ENCODE measurements at regions not wholly inside any gene's neighbourhood (a gene's known extent, or its start where the extent isn't known, plus 50 kb on each side); places are given as distances from the start of the nearest gene placed in this dataset.

GRCh38 chr17:71461498-71462169 lies 659.2 kb upstream of the SOX9 start:
- DNase-seq (ENCODE audit: low read depth in 2 of 2), result no peak

DNA sequence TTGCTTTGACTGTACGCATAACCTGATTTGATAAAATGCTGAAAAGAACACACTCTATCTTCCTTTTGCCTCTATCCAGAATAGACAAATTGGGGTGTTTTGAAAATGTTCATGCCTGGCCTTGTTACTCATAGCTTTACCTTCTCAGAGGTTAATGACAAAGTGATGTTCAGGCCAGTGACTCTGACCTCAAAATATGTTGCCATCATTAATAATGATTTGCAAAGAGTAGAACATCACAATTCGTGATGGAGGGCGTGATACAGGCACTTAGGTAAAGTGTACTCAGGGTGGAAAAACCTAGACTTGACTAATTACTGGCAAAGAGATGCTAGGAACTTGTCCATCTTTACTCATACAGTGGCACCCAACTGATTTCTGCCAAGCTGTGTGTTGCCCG lies 656.6 kb upstream of the SOX9 start:
- no peak for DNase-seq (ENCODE audit: low read depth in 2 of 2)

DNA sequence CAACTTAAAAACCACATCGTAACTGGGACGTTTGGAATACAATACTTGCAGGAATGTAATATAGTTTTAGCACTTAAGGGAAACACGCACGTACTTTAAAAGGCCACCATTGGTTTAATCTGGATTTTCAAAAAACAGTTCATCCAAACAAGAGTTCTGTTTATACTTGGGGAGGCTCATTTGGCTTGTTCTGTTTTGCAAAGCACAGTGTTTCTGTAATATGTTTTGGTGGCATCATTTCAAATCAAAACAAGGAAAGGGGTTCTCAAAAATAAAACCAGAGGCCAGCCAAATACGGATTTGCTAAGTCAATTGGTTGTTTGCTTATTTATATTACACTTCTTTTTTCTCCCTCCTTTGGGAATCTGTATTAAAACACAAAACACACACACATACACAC lies 656.1 kb upstream of the SOX9 start:
- no peak for DNase-seq (ENCODE audit: low read depth in 2 of 2)

- DNase-seq (ENCODE audit: low read depth in 2 of 2), result no peak
Measured at GRCh38 chr17:71467719-71468118, 653.1 kb upstream of the SOX9 start.

GRCh38 chr17:71470062-71470461 lies 650.8 kb upstream of the SOX9 start:
- no peak for DNase-seq (ENCODE audit: low read depth in 2 of 2)

GRCh38 chr17:71472809-71473789 lies 647.7 kb upstream of the SOX9 start:
- peak in 1 of 2 donors; percentile 0 for DNase-seq (ENCODE audit: low read depth in 2 of 2)

DNA sequence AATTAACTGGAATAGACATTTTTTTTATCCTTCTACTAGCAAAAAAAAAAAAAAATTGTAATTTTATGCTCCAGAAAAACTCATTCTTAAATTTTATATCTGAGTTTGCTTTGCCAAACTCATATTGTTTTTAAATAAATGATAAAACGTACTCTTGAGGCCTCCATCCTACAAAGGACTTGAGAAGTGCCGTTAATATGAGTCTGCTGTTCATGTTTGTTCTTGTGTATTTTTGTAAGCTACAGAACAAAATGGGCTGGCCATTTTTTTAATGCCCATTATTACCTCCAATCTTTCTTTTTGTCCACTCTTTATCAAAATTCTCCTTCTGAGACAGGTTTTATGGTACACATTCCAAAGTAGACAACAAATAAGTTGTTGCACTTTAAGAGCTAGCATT lies 643.5 kb upstream of the SOX9 start:
- DNase-seq (ENCODE audit: low read depth in 2 of 2), result no peak

DNA sequence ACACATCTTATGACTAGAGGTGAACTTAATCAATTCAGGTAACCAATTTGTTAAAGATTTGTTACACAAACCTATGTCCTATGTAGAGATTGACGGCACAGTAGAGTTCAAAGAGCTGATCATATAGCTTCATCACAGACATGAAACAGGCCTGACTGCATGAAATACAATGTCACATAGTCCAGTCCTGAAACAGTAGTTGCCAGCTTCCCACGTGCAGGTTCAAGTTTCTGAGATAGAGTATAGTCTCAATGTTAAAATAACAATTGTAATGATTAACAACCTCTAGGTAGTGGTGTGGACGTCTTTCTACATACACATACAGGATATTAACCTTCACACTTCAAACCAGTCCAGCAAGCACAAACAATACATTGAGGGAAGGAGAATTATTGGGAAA lies 640.7 kb upstream of the SOX9 start:
- no peak for DNase-seq (ENCODE audit: low read depth in 2 of 2)

DNA sequence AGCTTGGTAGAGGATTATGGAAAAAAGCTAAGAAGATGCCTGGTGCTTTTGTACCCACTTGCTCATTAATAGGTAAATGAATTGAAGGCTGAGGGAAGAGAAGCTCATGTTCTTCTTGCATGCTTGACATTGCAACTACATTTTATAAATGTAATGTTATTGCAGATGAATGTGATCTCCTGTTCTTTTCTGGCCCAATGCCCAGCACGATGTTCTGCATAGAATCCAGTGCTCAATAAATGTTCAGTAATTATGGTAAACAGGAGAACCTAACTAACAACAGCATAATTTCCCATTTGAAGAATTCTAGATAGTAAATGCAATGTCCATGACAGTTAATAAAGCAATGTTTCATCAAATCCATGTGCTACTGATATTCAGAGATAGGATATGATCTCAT lies 638.2 kb upstream of the SOX9 start:
- DNase-seq (ENCODE audit: low read depth in 2 of 2), result no peak

- DNase-seq (ENCODE audit: low read depth in 2 of 2), result no peak
Measured at GRCh38 chr17:71484546-71484945, 636.3 kb upstream of the SOX9 start.

- no peak for DNase-seq (ENCODE audit: low read depth in 2 of 2)
Measured at GRCh38 chr17:71485426-71485825, 635.4 kb upstream of the SOX9 start.

DNA sequence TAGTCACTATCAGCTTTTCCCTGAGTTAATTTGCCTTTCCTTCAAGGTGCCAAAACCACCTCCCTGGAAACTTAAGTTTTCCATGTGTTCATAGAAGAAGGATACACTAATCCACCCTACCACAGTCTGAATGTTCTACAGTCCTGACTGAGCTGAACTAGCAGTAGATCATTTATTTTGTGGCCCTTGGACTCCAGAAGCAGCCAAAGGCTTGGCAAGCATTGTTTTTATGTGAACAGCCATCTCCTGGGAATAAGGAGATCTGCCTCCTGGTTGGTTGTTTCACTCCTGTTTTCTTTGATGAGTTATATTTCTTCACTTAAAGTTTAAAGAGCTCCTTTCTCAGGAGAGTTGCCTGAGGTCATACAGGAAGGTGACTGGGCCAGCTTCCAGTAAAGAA lies 634.6 kb upstream of the SOX9 start:
- no peak for DNase-seq (ENCODE audit: low read depth in 2 of 2)

GRCh38 chr17:71488851-71489250 lies 632.0 kb upstream of the SOX9 start:
- no peak for DNase-seq (ENCODE audit: low read depth in 2 of 2)

- DNase-seq (ENCODE audit: low read depth in 2 of 2), result no peak
Measured at GRCh38 chr17:71494062-71494855, 626.6 kb upstream of the SOX9 start.

GRCh38 chr17:71495420-71495819 lies 625.4 kb upstream of the SOX9 start:
- no peak for DNase-seq (ENCODE audit: low read depth in 2 of 2)

DNA sequence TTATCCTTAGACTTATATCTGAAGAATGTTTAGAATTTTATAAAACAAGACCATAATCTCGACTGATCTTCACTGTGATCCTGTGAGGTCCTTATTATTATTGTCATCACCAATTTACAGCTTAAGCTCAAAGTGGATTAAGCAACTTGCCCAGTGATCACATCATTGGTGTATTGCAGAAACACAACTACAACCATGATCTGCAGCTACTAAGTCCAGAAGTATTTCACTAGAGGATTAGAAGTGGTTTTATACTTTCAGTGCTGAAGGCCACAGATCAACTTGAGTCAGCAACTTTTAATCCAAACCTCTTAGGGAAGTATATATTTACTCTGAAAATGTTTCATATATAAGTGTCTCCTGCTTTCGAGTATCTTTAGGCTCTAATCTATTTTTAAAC lies 624.3 kb upstream of the SOX9 start:
- no peak for DNase-seq (ENCODE audit: low read depth in 2 of 2)

GRCh38 chr17:71500761-71501555 lies 619.9 kb upstream of the SOX9 start:
- DNase-seq (ENCODE audit: low read depth in 2 of 2), result no peak

DNA sequence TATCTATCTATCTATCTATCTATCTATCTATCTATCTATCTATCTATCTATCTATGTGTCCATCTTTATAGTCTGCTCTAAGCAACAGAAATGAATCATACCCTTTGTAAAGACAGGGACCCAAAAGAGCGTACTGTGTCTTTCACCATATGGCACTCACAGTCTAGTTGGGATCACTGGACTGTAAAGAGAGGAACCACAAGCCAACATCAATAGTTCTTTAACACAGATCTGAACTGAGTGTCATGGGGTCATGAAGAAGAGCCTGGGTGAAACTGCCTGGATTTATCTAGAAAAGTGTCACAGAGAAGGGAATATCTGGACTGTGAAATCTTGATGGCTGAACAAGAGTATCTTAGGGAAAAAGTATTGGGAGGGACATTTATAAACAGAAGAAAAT lies 619.1 kb upstream of the SOX9 start:
- DNase-seq (ENCODE audit: low read depth in 2 of 2), result no peak

GRCh38 chr17:71502443-71502842 lies 618.4 kb upstream of the SOX9 start:
- no peak for DNase-seq (ENCODE audit: low read depth in 2 of 2)

- no peak for DNase-seq (ENCODE audit: low read depth in 2 of 2)
Measured at GRCh38 chr17:71503710-71504465, 616.9 kb upstream of the SOX9 start.

GRCh38 chr17:71505200-71505599 lies 615.6 kb upstream of the SOX9 start:
- DNase-seq (ENCODE audit: low read depth in 2 of 2), result no peak

Data from dermis microvascular lymphatic vessel endothelial cell (primary cell).